GM18499 (cell line): ENCODE measurements at regions not wholly inside any gene's neighbourhood (a gene's known extent, or its start where the extent isn't known, plus 50 kb on each side); places are given as distances from the start of the nearest gene placed in this dataset.

ENCODE experiments used
- ATAC-seq: cut with Tn5 transposase; IDR thresholded peaks from one replicate; pipeline ENCODE4 v1.9.1; 2021; ENCODE audit warnings: moderate number of reproducible peaks; ENCODE audit not compliant: insufficient read depth, unreplicated experiment

- no peak for ATAC-seq
Measured at GRCh38 chr7:155138204-155138603, 68.1 kb downstream of the HTR5A start.

GRCh38 chr7:155141562-155141961 lies 71.4 kb downstream of the HTR5A start:
- ATAC-seq = no peak

- no peak for ATAC-seq
Measured at GRCh38 chr7:155143381-155143780, 73.3 kb downstream of the HTR5A start.

GRCh38 chr7:155144371-155144770 lies 74.2 kb downstream of the HTR5A start:
- ATAC-seq = no peak

- ATAC-seq = no peak
Measured at GRCh38 chr7:155145477-155146255, 75.5 kb downstream of the HTR5A start.

- ATAC-seq = no peak
Measured at GRCh38 chr7:155147172-155147571, 77.0 kb downstream of the HTR5A start.

- no peak for ATAC-seq
Measured at GRCh38 chr7:155147624-155148023, 77.5 kb downstream of the HTR5A start.

- no peak for ATAC-seq
Measured at GRCh38 chr7:155153676-155154075, 83.6 kb downstream of the HTR5A start.

GRCh38 chr7:155154586-155154985 lies 84.5 kb downstream of the HTR5A start:
- ATAC-seq = no peak

GRCh38 chr7:155161690-155162089 lies 91.6 kb downstream of the HTR5A start:
- ATAC-seq = no peak

- ATAC-seq = no peak
Measured at GRCh38 chr7:155162422-155162821, 92.3 kb downstream of the HTR5A start.

- no peak for ATAC-seq
Measured at GRCh38 chr7:155163696-155164095, 93.6 kb downstream of the HTR5A start.

GRCh38 chr7:155164316-155164715 lies 94.2 kb downstream of the HTR5A start:
- no peak for ATAC-seq

- no peak for ATAC-seq
Measured at GRCh38 chr7:155166108-155166507, 96.0 kb downstream of the HTR5A start.

GRCh38 chr7:155166673-155167370 lies 96.7 kb downstream of the HTR5A start:
- ATAC-seq = peak; percentile 80

GRCh38 chr7:155167706-155168365 lies 97.7 kb downstream of the HTR5A start:
- no peak for ATAC-seq

- ATAC-seq = no peak
Measured at GRCh38 chr7:155168597-155169480, 98.7 kb downstream of the HTR5A start.

GRCh38 chr7:155169498-155170065 lies 99.5 kb downstream of the HTR5A start:
- ATAC-seq = no peak

- no peak for ATAC-seq
Measured at GRCh38 chr7:155170331-155170730, 100.2 kb downstream of the HTR5A start.

GRCh38 chr7:155172141-155172540 lies 102.0 kb downstream of the HTR5A start:
- no peak for ATAC-seq
